GM19452 (cell line): ENCODE measurements at regions not wholly inside any gene's neighbourhood (a gene's known extent, or its start where the extent isn't known, plus 50 kb on each side); places are given as distances from the start of the nearest gene placed in this dataset.
A peak's percentile ranks its signal among the peaks of the same experiment; 100 is the strongest.
"Not testable (repeated sequence)": the region's sequence is repeated elsewhere in the genome, so short reads cannot be mapped to it uniquely, and the experiment has no call there.

Source experiments
- ATAC-seq: cut with Tn5 transposase; IDR thresholded peaks from one replicate; pipeline ENCODE4 v1.9.1; 2021; ENCODE audit not compliant: unreplicated experiment

DNA sequence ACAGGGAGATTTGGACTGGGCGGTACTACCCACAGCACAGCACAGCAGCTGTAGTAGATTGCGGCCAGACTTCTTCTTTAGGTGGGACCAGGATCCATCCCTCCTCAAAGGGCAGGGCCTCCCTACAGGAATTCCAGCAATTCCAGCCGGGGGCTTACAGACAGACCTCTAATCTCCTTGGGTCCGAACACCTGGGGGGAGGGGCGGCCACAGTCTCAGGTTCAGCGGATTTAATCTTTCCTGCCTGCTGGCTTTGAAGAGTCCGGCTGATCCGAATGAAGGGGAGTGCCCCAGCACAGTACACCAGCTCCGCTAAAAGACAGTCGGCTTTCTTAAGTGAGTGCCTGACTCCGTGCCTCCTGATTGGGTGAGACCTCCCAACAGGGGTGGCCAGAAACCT, 1708.5 kb downstream of the BRINP3 start:
- ATAC-seq = no peak

DNA sequence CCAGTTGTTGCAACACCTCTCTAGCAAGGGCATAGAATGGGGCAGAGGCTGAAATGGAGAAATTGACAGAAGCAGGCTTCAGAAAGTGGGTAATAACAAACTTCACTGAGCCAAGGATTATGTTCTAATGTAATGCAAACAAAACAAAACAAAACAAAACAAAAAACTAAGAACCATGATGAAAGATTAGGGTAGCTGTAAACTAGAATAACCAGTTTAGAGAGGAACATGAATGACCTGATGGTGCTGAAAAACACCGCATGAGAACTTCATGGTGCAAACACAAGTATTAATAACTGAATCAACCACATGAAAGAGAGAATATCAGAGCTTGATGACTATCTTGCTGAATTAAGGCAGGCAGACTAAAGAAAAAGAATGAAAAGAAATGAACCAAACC, 1707.7 kb downstream of the BRINP3 start:
- no peak for ATAC-seq

DNA sequence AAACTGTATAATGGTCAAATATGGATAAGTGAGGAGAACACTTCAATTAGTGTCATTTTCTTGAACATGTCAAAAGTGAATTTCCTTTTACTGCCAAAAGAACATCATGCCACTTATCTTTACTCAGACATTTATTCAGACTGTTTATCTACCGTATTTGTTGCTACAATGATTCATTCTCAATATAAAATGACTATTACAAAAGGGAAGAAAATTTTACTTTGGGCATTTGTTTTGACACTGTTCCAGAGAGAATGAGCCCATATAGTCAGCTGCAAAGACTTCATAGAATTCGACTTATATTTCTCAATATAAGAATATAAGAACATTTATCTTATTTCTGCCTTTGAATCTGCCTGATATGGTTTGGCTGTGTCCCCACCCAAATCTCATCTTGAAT, 1699.1 kb downstream of the BRINP3 start:
- ATAC-seq = no peak

GRCh38 chr1:188782220-188782841, 1695.3 kb downstream of the BRINP3 start:
- ATAC-seq = peak; percentile 89

DNA sequence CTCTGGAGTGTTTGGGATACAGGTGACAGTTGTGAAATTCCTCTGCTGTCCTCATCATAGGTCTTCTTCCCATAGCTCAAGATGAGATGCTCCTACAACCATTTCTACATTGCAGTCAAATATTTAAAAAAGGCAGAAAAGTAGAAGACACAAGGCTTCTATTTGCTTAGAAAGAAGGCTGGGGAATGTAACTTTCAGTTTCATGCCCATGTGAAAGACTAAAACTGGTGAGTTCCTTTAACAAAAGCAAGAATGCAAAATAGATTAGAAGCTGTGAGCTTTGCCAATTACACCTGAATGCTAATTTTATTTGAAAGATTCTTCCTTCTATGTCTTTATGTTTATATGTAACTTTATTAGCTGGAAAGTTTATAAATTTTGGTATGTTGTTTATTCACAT, 1682.7 kb downstream of the BRINP3 start:
- ATAC-seq = no peak

- ATAC-seq = not testable (repeated sequence)
These were observed 1665.5 kb downstream of the BRINP3 start for GRCh38 chr1:188812153-188812552.

- ATAC-seq = not testable (repeated sequence)
These were observed 1664.7 kb downstream of the BRINP3 start for GRCh38 chr1:188812836-188813573.

- no peak for ATAC-seq
These were observed 1659.8 kb downstream of the BRINP3 start for GRCh38 chr1:188817814-188818213.

DNA sequence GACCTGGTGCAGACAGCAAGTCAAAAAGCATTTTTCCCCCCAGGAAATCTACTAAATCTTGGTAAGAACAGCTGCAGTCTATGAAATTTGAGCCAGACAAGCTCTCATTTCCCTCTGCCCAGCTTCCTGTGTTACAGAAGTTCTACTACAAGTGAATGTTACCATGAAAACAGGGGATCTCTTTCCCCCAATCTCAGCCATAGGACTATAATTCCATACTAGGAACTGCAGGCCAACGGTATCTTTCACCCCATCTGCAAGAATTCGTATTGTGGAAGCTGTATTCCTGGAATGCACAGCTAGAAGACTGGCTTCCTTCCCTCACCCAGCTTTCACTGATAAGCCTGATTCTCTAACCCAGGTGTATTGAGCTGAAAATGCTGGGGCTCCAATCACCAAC, 1655.4 kb downstream of the BRINP3 start:
- ATAC-seq = no peak

GRCh38 chr1:188825471-188825870, 1652.2 kb downstream of the BRINP3 start:
- ATAC-seq = no peak

GRCh38 chr1:188826800-188827199, 1650.9 kb downstream of the BRINP3 start:
- no peak for ATAC-seq

DNA sequence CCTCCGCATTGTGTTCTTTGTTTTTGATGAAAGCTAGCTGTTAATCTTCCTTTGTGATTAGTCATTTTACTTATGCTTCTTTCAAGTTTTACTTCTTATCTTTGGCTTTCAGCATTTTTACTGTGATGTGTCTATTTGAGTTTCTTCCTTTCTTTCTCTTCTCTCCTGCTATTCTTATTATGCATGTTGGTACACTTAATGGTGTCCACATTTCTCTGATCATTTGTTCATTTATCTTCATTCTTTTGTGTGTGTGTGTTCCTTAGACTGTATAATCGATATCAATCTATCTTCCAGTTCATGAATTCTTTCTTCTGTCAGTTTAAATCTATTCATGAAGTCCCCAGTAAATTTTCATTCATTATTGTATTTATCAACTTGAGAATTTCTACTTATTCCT, 1650.3 kb downstream of the BRINP3 start:
- no peak for ATAC-seq

DNA sequence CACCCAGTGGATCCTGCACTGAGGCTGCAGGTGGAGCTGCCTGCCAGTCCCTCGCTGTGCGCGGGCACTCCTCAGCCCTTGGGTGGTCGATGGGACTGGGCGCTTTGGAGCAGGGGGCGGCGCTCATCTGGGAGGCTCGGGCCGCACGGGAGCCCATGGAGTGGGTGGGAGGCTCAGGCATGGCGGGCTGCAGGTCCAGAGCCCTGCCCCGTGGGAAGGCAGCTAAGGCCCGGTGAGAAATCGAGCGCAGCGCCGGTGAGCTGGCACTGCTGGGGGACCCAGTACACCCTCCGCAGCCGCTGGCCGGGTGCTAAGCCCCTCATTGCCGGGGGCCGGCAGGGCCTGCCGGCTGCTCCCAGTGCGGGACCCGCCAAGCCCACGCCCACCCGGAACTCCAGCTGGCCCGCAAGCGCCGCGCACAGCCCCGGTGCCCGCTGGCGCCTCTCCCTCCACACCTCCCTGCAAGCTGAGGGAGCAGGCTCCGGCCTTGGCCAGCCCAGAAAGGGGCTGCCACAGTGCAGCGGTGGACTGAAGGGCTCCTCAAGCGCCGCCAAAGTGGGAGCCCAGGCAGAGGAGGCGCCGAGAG, 1636.5 kb downstream of the BRINP3 start:
- not testable (repeated sequence) for ATAC-seq

- ATAC-seq = no peak
These were observed 1631.2 kb downstream of the BRINP3 start for GRCh38 chr1:188846468-188846867.

DNA sequence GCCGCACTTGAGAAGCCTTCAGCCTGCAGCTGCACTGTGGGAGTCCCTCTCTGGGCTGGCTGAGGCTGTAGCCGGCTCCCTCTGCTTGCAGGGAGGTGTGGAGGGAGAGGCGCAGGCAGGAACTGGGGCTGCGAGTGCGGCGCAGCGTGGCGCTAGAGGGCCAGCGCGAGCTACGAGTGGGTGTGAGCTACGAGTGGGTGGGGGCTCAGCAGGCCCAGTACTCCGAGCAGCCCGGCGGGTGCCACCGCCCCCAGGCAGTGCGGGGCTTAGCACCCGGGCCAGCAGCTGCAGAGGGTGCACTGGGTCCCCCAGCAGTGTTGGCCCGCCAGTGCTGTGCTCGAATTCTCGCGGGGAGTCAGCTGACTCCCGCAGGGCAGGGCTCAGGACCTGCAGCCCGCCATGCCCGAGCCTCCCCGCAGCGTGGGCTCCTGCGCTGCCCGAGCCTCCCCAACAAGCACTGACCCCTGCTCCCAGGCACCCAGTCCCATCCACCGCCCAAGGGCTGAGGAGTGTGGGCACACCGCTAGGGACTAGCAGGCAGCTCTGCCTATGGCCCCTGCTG, 1620.1 kb downstream of the BRINP3 start:
- ATAC-seq = no peak

DNA sequence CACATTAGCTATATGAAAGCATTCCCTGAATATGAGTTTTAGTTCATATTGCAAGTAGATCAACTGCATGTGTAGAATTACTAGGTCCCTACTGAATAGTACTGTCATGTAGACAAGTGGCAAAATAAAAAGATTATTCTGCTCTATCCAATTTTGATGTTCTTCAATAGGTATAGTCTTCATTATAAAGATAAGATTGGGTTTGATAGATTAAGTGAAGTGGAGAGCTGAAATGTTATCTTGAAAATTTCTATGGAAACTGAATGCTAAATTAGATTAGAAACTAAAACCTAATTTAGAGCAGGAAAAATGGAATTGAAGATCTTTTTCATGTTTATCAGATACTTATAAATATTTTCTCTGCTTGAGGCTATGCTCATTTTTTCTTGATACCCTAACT, 1610.0 kb downstream of the BRINP3 start:
- no peak for ATAC-seq

DNA sequence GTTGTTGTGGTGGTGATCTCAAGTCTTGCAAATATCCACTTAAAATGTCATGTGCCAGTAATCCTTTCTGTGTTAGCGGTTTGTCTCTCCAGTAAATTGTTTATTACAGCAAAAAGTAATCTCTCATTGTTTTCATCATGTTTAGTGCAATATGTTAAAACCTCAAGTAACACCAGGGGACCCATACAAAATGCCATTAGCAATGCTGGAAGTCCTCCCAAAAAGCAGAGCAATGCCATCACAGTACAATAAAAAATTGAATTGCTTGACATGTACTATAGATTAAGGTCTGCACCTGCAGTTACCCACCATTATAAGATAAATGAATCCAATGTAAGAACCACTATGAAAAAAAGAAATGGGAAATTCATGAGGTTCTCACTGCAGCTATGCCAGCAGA, 1606.5 kb downstream of the BRINP3 start:
- ATAC-seq = no peak

DNA sequence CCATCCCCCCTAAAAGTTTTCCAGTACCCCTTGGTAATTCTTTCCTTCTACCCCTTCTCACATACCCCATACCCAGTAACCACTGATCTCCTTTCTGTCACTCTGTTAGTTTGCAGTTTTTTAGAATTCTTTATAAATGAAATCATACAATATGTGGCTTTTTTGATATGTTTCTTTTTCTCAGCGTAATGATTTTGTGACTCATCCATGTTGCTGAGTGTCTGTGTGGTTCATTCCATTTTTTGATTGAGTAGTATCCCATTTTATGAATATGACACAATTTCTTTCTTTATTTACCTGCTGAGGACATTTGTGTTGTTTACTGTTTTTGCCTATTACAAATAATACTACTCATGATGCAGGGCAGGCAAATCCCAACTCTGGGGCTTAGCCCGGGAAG, 1605.3 kb downstream of the BRINP3 start:
- no peak for ATAC-seq

GRCh38 chr1:188877668-188878067, 1600.0 kb downstream of the BRINP3 start:
- ATAC-seq = no peak

GRCh38 chr1:188888386-188888785, 1589.3 kb downstream of the BRINP3 start:
- ATAC-seq = no peak

DNA sequence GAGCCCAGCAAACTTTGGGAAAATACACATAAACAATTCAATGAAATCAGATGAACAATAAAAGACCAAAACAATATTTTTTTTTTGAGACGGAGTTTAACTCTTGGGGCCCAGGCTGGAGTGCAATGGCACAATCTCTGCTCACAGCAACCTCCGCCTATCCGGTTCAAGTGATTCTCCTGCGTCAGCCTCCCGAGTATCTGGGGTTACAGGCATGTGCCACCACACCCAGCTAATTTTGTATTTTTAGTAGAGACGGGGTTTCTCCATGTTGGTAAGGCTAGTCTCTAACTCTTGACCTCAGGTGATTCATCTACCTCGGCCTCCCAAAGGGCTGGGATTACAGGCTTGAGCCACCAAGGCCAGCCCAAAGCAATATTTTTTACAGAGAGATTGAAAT, 1588.5 kb downstream of the BRINP3 start:
- no peak for ATAC-seq

DNA sequence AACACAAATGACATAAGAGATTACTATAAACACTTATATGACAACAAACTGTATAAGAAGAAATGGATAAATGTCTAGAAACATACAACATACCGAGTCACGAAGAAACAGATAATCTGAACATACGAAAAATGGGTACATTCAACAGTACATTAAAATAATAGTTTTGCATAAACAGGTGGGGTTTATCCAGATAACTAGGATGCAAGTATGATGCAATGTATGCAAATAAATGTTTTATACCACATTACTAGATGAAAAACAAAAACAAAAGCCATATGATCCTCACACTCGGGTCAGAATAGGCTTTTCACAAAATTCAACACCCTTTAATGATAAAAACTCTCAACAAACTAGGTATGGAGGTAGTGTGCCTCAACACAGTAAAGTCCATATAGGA, 1585.7 kb downstream of the BRINP3 start:
- ATAC-seq = no peak
